Neutrophil (primary cell): ENCODE measurements at regions not wholly inside any gene's neighbourhood (a gene's known extent, or its start where the extent isn't known, plus 50 kb on each side); places are given as distances from the start of the nearest gene placed in this dataset.
"Not testable (repeated sequence)": the region's sequence is repeated elsewhere in the genome, so short reads cannot be mapped to it uniquely, and the experiment has no call there.

Source experiments
- H3K27ac ChIP-seq: fragments of 200-600 bp; sonication (generic); 2 replicates; pipeline ENCODE4 v1.5.1; 2016; ENCODE audit warnings: mild to moderate bottlenecking, moderate library complexity
- H3K27me3 ChIP-seq: fragments of 200-600 bp; sonication (generic); 2 replicates; pipeline ENCODE4 v1.6.0; 2016; ENCODE audit warnings: mild to moderate bottlenecking
- H3K36me3 ChIP-seq: fragments of 200-600 bp; sonication (generic); 2 replicates; pipeline ENCODE4 v1.5.1; 2017
- H3K4me1 ChIP-seq, 2 experiments: fragments of 200-600 bp in 1 of 2; sonication (generic) in 1 of 2; 1 replicate in 1 of 2; 2 replicates in 1 of 2; pipeline versions ENCODE4 v1.5.1 to v1.6.1; 2013 to 2016; ENCODE audit warnings: low read depth in 1 of 2, low read length in 1 of 2, mild to moderate bottlenecking in 1 of 2, moderate library complexity in 1 of 2; ENCODE audit not compliant: control insufficient read depth in 1 of 2, insufficient read depth in 1 of 2
- H3K4me3 ChIP-seq, 2 experiments: fragments of 200-600 bp in 1 of 2; sonication (generic) in 1 of 2; 1 replicate in 1 of 2; 2 replicates in 1 of 2; pipeline ENCODE4 v1.5.1; 2013 to 2016; ENCODE audit warnings: low read depth in 1 of 2, low read length in 1 of 2, mild to moderate bottlenecking in 1 of 2, moderate library complexity in 1 of 2
- H3K9me3 ChIP-seq: fragments of 200-600 bp; sonication (generic); 2 replicates; pipeline ENCODE4 v1.5.1; 2016
- CTCF ChIP-seq: fragments of 200-600 bp; sonication (generic); IDR thresholded peaks from 2 replicates; pipeline ENCODE4 v1.5.1; 2016; ENCODE audit warnings: antibody characterized with exemption

GRCh38 chr11:121869478-121869877 lies 246.5 kb downstream of the BLID start:
- Histone ChIP-seq H3K4me1 (no peaks in the 10 kb centered on the region), H3K36me3 (no peaks in the 10 kb centered on the region), H3K9me3 (no peaks in the 10 kb centered on the region), H3K27me3 (no peaks in the 10 kb centered on the region), H3K4me3 (no peak overlapping the region), H3K27ac (no peak overlapping the region)
- no peak for TF ChIP-seq CTCF

- Histone ChIP-seq H3K4me1 (no peaks in the 10 kb centered on the region), H3K36me3 (no peaks in the 10 kb centered on the region), H3K9me3 (no peaks in the 10 kb centered on the region), H3K27me3 (no peaks in the 10 kb centered on the region), H3K27ac (no peak overlapping the region), H3K4me3 (no peak overlapping the region)
- TF ChIP-seq CTCF, result no peak
Observed at GRCh38 chr11:121866754-121867153, 249.3 kb downstream of the BLID start.

DNA sequence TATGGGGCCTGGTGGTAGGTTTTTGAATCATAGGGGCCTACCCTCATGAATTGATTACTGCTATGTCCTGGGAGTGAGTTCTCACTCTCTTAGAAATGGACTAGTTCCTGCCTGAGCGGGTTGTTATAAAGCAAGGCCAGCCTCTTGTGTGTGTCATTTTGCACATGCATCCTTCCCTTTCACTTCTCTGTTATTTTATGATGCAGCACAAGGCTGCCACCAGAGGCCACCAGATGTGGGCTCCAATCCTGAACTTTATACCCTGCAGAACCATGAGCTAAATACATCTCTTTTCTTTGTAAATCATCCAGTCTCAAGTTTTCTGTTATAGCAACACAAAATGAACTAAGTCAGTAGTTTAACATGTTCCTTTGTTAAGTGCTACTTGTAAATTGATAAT lies 251.4 kb downstream of the BLID start:
- TF ChIP-seq CTCF, result no peak

GRCh38 chr11:121863126-121863525 lies 252.9 kb downstream of the BLID start:
- H3K4me1 ChIP-seq, result no peaks in the 10 kb centered on the region
- TF ChIP-seq CTCF, result no peak
- no peak overlapping the region for H3K27ac ChIP-seq
- no peak overlapping the region for H3K4me3 ChIP-seq
- no peaks in the 10 kb centered on the region for H3K9me3 ChIP-seq
- no peaks in the 10 kb centered on the region for H3K36me3 ChIP-seq
- no peaks in the 10 kb centered on the region for H3K27me3 ChIP-seq

More for the DNA sequence above, 251.4 kb downstream of the BLID start:
- Histone ChIP-seq H3K9me3 (no peaks in the 10 kb centered on the region), H3K4me3 (no peak overlapping the region), H3K27ac (no peak overlapping the region), H3K4me1 (no peaks in the 10 kb centered on the region), H3K36me3 (no peaks in the 10 kb centered on the region), H3K27me3 (no peaks in the 10 kb centered on the region)

- not testable (repeated sequence) for H3K27me3 ChIP-seq, H3K27ac ChIP-seq, H3K4me3 ChIP-seq, H3K4me1 ChIP-seq, H3K36me3 ChIP-seq, H3K9me3 ChIP-seq
Observed at GRCh38 chr11:121855138-121855537, 260.9 kb downstream of the BLID start.

- Histone ChIP-seq H3K27ac (no peak overlapping the region), H3K27me3 (no peaks in the 10 kb centered on the region), H3K4me1 (no peaks in the 10 kb centered on the region), H3K4me3 (no peak overlapping the region), H3K9me3 (no peaks in the 10 kb centered on the region), H3K36me3 (no peaks in the 10 kb centered on the region)
- TF ChIP-seq CTCF, result no peak
Observed at GRCh38 chr11:121844016-121844415, 272.0 kb downstream of the BLID start.
